Karpas-422 (cell line): ENCODE measurements at regions not wholly inside any gene's neighbourhood (a gene's known extent, or its start where the extent isn't known, plus 50 kb on each side); places are given as distances from the start of the nearest gene placed in this dataset.
"Not testable (repeated sequence)": the region's sequence is repeated elsewhere in the genome, so short reads cannot be mapped to it uniquely, and the experiment has no call there.

Source experiments
- DNase-seq: peaks from one replicate; pipeline ENCODE4 v3.0.0-alpha.2; 2015
- H2AFZ ChIP-seq: fragments of 200-600 bp; sonication (generic); 2 replicates; pipeline ENCODE4 v1.6.1; 2014; ENCODE audit warnings: antibody characterized with exemption, low read length, mixed read lengths
- H3K27ac ChIP-seq: fragments of 200-600 bp; sonication (generic); 2 replicates; pipeline ENCODE4 v1.5.1; 2014; ENCODE audit warnings: mild to moderate bottlenecking, low read length, moderate library complexity
- H3K27me3 ChIP-seq: fragments of 200-600 bp; sonication (generic); 2 replicates; pipeline ENCODE4 v1.6.1; 2014; ENCODE audit warnings: low read length, mixed read lengths
- H3K36me3 ChIP-seq: fragments of 200-600 bp; sonication (generic); 2 replicates; pipeline ENCODE4 v1.6.1; 2014; ENCODE audit warnings: low read length, mixed read lengths; ENCODE audit not compliant: insufficient read depth
- H3K4me1 ChIP-seq: fragments of 200-600 bp; sonication (generic); 2 replicates; pipeline ENCODE4 v1.6.1; 2014; ENCODE audit warnings: mild to moderate bottlenecking, low read length, mixed read lengths
- H3K4me2 ChIP-seq: fragments of 200-600 bp; sonication (generic); 2 replicates; pipeline ENCODE4 v1.6.1; 2014; ENCODE audit warnings: low read length, low read depth, mild to moderate bottlenecking; ENCODE audit not compliant: poor library complexity, severe bottlenecking
- H3K4me3 ChIP-seq: fragments of 200-600 bp; sonication (generic); 2 replicates; pipeline ENCODE4 v1.5.1; 2014; ENCODE audit warnings: mild to moderate bottlenecking, antibody characterized with exemption, low read length, mixed read lengths
- H3K79me2 ChIP-seq: fragments of 200-600 bp; sonication (generic); 2 replicates; pipeline ENCODE4 v1.6.1; 2014; ENCODE audit warnings: mild to moderate bottlenecking, low read length, mixed read lengths
- H3K9ac ChIP-seq: fragments of 200-600 bp; sonication (generic); 2 replicates; pipeline ENCODE4 v1.6.0; 2014; ENCODE audit warnings: low read length
- H3K9me2 ChIP-seq: fragments of 200-600 bp; sonication (generic), shearing (Covaris generic); replicated peaks from 2 replicates; pipeline ENCODE4 v1.6.0; 2014; ENCODE audit warnings: mild to moderate bottlenecking, low read length, moderate library complexity; ENCODE audit not compliant: insufficient read depth
- H3K9me3 ChIP-seq: fragments of 300-700, 200-600 bp; sonication (generic); 2 replicates; pipeline ENCODE4 v1.6.1; 2014; ENCODE audit warnings: low read length, mixed read lengths
- H4K20me1 ChIP-seq: fragments of 200-600 bp; sonication (generic); 2 replicates; pipeline ENCODE4 v1.6.1; 2014; ENCODE audit warnings: mild to moderate bottlenecking, antibody characterized with exemption, low read length, low read depth; ENCODE audit not compliant: insufficient read depth

DNA sequence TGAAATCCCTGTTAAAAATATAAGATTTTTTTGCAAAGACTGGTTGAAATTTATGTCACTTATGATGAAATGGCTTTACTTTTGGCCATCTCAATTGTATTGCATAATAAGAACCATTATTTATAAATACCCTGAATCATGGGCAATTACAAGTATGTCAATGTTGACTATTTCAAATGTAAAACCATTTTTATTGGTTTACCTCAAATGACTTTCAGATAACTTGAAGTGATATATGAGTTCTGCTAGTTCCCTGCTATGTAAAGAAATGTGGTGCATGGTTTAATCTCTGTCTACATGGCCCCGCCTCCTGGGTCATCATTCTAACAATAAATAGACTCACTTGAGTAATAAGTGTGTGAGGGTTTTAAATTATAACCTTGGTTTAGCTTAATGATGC lies 275.6 kb upstream of the PREP start:
- Histone ChIP-seq H3K4me3 (no peak overlapping the region), H3K36me3 (no peaks in the 10 kb centered on the region), H2AFZ (no peak overlapping the region), H3K27me3 (no peaks in the 10 kb centered on the region), H3K9me2 (no peaks in the 10 kb centered on the region), H3K4me2 (no peak overlapping the region), H4K20me1 (no peaks in the 10 kb centered on the region), H3K27ac (no peak overlapping the region), H3K79me2 (no peaks in the 10 kb centered on the region), H3K4me1 (no peaks in the 10 kb centered on the region), H3K9ac (no peak overlapping the region), H3K9me3 (no peaks in the 10 kb centered on the region)
- no peak for DNase-seq

DNA sequence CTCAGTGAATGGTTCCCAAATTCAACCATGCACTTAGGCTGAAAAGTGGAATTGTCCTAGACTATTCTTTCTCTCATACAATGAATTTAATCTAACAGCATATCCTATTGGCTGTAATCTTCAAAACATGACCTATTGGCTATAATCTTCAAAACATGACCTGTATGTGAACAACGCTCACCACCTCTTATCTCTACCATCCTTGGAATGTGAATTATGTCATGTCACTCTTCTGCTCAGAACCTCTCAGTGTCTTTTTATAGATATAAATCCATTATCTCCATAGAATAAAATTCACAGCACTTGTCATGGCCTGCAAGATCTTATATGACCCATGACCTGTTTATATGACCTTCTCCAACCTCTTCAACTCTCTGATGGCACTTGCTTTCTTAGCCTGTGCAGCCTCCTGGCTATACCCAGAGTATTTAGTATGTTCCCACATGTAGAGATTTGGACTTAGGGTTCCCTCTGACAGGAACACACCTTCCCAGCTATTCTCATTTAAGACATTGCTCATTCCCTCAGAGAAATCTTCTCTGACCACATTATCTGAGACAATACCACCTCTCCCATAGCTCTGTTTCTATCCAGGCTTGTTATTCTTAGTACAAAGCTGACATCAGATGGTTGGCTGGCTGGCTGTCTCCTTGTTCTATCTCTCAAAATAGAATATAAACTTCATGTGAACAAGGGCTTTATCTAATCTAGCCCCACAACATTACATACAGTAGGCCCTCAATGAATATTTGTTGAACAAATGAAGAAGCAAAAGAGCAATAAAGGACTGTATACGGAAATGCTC lies 275.0 kb upstream of the PREP start:
- Histone ChIP-seq H3K9ac (no peak overlapping the region), H3K4me1 (no peaks in the 10 kb centered on the region), H3K9me3 (no peaks in the 10 kb centered on the region), H3K9me2 (no peaks in the 10 kb centered on the region), H3K27me3 (no peaks in the 10 kb centered on the region), H2AFZ (no peak overlapping the region), H3K4me3 (no peak overlapping the region), H4K20me1 (no peaks in the 10 kb centered on the region), H3K36me3 (no peaks in the 10 kb centered on the region), H3K27ac (no peak overlapping the region), H3K79me2 (no peaks in the 10 kb centered on the region), H3K4me2 (no peak overlapping the region)
- DNase-seq, result no peak

DNA sequence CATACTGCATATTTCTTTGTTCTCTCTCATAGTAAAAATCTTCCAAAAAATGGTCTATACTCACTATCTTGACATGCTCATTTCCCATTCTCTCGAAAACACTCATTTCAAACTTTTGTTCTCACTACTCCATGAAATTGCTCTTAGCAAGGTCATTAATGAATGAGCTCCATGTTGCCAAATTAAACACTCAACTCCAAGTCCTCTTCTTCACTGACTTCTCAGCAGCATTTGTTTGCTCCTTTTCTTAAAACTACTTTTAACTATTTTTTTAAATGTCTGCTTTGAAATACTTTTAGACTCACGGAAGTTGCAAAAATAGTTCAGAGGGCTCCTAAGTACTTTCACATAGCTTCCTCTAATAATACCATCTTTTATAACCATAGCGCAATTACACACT lies 274.0 kb upstream of the PREP start:
- Histone ChIP-seq H3K9me3 (no peaks in the 10 kb centered on the region), H2AFZ (no peak overlapping the region), H3K9ac (no peak overlapping the region), H3K4me2 (no peak overlapping the region), H3K36me3 (no peaks in the 10 kb centered on the region), H3K79me2 (no peaks in the 10 kb centered on the region), H3K27ac (no peak overlapping the region), H3K4me3 (no peak overlapping the region), H4K20me1 (no peaks in the 10 kb centered on the region), H3K27me3 (no peaks in the 10 kb centered on the region), H3K4me1 (no peaks in the 10 kb centered on the region), H3K9me2 (no peaks in the 10 kb centered on the region)
- DNase-seq, result no peak

DNA sequence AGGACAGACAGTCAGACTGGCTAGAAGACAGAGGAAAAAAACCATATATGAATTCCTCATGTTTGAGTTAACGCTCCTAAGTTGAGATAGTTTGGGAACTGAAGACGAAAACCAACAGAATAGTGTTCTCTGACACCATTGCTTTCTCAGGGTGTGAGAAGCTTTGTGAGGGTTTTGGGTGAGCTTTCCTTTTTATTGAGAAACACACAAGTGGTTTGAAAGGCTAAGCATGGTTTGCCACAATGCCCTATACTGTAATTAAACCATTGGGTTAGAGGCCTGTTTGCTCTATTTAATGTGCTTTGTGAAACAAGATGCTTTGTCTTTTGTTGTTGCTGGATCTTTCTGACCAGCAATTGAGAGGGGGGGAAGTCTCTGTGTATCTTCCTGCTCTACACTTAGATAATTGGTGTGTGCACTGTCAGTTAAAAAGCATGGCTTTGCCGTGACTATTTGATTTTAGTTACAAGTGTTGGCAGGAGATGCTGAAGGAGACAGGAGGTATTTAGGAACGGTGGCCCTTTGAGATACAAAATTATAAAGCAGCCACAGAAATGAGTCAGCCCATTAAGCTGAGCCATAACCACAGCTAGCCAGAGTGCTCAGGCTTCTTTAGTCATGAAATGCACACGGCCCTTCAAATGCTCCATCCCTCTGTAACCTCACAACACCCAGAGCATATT lies 273.0 kb upstream of the PREP start:
- Histone ChIP-seq H2AFZ (no peak overlapping the region), H3K9ac (no peak overlapping the region), H3K36me3 (no peaks in the 10 kb centered on the region), H3K4me2 (no peak overlapping the region), H3K4me1 (no peaks in the 10 kb centered on the region), H3K9me3 (no peaks in the 10 kb centered on the region), H3K27ac (no peak overlapping the region), H3K9me2 (no peaks in the 10 kb centered on the region), H3K79me2 (no peaks in the 10 kb centered on the region), H3K4me3 (no peak overlapping the region), H4K20me1 (no peaks in the 10 kb centered on the region), H3K27me3 (no peaks in the 10 kb centered on the region)
- no peak for DNase-seq

DNA sequence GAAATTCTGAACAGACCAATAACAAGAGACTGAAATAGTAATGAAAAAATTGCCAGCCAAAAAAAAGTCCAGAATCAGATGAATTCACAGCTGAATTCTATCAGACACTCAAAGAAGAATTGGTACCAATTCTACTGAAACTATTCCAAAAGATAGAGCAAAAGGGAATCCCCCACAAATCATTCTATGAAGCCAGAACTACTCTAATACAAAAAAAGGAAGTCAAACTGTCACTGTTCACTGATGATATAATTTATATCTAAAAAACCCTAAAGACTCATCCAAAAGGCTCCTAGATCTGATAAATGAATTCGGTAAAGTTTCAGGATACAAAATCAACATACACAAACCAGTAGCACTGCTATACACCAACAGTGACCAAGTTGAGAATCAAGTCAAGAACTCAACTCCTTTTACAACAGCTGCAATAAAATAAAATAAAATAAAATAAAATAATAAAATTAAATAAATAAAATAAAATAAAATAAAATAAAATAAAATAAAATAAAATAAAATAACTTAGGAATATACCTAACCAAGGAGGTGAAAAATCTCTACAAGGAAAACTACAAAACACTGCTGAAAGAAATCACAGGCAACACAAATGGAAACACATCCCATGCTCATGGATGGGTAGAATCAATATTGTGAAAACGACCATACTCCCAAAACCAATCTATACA lies 270.1 kb upstream of the PREP start:
- not testable (repeated sequence) for H3K4me2 ChIP-seq, H3K9ac ChIP-seq, H3K9me2 ChIP-seq, H3K4me3 ChIP-seq, H2AFZ ChIP-seq, H3K9me3 ChIP-seq, DNase-seq, H3K4me1 ChIP-seq, H3K79me2 ChIP-seq, H3K36me3 ChIP-seq, H3K27me3 ChIP-seq, H4K20me1 ChIP-seq, H3K27ac ChIP-seq

DNA sequence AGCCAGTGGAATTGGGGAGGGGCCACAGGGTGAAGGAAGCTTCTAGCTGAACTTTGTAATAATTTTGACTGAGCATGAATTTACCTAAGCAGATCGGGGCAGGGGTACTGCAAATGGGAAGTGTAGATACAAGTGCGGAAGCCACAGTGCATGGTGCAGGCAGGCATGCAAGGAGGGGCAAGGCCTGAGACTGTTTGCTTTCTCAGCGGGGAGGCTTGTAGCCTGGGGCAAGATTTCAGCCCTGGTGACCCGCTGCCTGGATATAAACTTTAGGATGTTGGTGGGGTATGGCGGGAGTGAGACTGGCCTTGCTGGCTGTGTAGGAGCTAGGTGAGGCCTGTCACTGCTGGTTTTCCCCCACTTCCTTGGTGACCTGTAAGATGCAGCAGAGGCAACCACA lies 266.4 kb upstream of the PREP start:
- no peak for DNase-seq
- Histone ChIP-seq H3K9ac (no peak overlapping the region), H3K36me3 (no peaks in the 10 kb centered on the region), H3K4me3 (no peak overlapping the region), H3K27me3 (no peaks in the 10 kb centered on the region), H3K9me3 (no peaks in the 10 kb centered on the region), H3K4me2 (no peak overlapping the region), H3K27ac (no peak overlapping the region), H3K79me2 (no peaks in the 10 kb centered on the region), H3K4me1 (no peaks in the 10 kb centered on the region), H2AFZ (no peak overlapping the region), H4K20me1 (no peaks in the 10 kb centered on the region), H3K9me2 (no peaks in the 10 kb centered on the region)

DNA sequence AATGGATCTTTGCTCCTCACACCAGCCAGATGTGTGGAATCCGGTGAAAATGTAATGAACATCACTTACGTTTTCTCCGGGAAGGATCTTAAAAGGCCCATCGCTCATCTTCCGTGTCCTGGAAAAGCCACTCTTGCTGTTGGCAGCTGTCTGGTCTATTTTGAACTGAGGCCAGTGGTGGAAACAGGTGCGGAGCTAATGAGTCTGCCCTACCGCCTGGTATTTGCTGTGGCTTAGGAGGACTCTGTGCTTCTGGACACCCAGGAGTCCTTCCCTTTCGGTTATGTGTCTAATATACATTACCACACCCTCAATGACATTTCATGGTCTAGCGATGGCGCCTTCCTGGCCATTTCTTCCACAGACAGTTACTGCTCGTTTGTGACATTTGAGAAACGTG lies 264.2 kb upstream of the PREP start:
- no peak overlapping the region for H2AFZ ChIP-seq
- no peak overlapping the region for H3K9ac ChIP-seq
- no peak overlapping the region for H3K4me2 ChIP-seq
- no peak for DNase-seq
- H3K27ac ChIP-seq, result no peak overlapping the region
- H3K4me1 ChIP-seq, result no peaks in the 10 kb centered on the region
- H3K36me3 ChIP-seq, result no peaks in the 10 kb centered on the region
- no peaks in the 10 kb centered on the region for H3K9me2 ChIP-seq
- H3K4me3 ChIP-seq, result no peak overlapping the region
- H3K79me2 ChIP-seq, result no peaks in the 10 kb centered on the region
- H4K20me1 ChIP-seq, result no peaks in the 10 kb centered on the region
- H3K27me3 ChIP-seq, result no peaks in the 10 kb centered on the region
- no peaks in the 10 kb centered on the region for H3K9me3 ChIP-seq

DNA sequence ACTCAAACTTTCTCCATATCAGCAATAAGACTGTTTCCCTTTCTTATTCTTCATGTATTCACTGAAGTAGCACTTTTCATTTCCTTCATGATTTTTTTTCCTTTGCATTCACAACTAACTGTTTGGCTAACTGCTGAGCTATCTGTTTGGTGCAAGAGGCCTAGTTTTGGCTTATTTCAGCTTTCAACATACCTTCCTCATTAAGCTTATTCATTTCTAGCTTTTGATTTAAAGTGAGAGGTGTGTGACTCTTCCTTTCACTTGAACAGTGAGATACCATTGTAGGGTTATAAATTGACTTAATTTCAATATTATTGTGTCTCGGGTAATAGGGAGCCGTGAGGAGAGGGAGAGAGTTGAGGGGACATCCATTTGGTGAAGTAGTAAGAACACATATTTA lies 262.0 kb upstream of the PREP start:
- Histone ChIP-seq H3K9ac (no peak overlapping the region), H3K36me3 (no peaks in the 10 kb centered on the region), H3K27me3 (no peaks in the 10 kb centered on the region), H3K4me3 (no peak overlapping the region), H3K79me2 (no peaks in the 10 kb centered on the region), H3K4me2 (no peak overlapping the region), H2AFZ (no peak overlapping the region), H3K9me2 (no peaks in the 10 kb centered on the region), H3K27ac (no peak overlapping the region), H4K20me1 (no peaks in the 10 kb centered on the region), H3K4me1 (no peaks in the 10 kb centered on the region), H3K9me3 (no peaks in the 10 kb centered on the region)
- DNase-seq, result no peak
